Cortex of kidney (tissue), 1 donor: ENCODE measurements at regions not wholly inside any gene's neighbourhood (a gene's known extent, or its start where the extent isn't known, plus 50 kb on each side); places are given as distances from the start of the nearest gene placed in this dataset.

Source experiments
- DNase-seq: peaks from one replicate; lab custom pipeline; 2025; lab: John Stamatoyannopoulos, UW

DNA sequence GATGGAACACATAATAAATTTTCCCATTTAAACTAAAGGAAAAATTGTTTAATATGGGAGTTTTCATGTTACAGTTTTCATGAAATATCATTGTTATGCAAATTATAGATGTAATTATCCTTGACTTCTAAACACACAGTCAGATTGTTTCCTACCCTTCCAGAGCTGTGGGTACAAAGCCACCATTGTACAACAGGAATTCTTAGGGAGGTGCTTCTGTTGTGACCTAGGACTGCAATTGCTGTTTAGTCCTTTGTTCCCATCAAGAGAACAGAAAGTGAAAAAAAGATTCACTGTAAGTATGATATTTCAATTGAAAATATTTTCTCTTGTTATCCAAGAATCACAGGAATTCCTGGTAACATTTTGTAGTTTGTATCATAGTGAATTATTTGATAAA, 455.3 kb upstream of the NAALADL2 start:
- no peak for DNase-seq

- DNase-seq = no peak
These were observed 450.8 kb upstream of the NAALADL2 start for GRCh38 chr3:174408310-174408709.

GRCh38 chr3:174409086-174409743, 449.9 kb upstream of the NAALADL2 start:
- no peak for DNase-seq

GRCh38 chr3:174413062-174413912, 445.8 kb upstream of the NAALADL2 start:
- DNase-seq = no peak

- DNase-seq = no peak
These were observed 444.2 kb upstream of the NAALADL2 start for GRCh38 chr3:174414902-174415301.

GRCh38 chr3:174417573-174417972, 441.6 kb upstream of the NAALADL2 start:
- no peak for DNase-seq

DNA sequence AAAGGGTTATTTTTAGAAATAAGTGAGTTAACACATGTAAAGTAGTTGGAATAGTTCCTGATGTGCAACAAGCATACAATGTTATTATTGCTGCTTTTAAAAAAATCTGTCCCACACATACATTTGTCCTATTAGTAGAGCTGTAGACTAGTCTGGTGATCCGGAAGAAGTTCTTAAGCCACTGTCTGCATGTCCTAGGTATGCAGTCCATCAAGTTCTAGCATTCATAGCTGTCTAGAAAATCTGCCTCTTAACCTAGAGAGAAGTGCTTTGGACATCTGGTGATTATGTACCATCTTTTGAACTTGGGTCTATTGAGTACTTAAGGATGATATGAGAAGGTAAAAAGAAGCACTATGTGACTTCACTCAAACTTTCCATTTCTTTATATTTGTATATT, 439.9 kb upstream of the NAALADL2 start:
- no peak for DNase-seq

DNA sequence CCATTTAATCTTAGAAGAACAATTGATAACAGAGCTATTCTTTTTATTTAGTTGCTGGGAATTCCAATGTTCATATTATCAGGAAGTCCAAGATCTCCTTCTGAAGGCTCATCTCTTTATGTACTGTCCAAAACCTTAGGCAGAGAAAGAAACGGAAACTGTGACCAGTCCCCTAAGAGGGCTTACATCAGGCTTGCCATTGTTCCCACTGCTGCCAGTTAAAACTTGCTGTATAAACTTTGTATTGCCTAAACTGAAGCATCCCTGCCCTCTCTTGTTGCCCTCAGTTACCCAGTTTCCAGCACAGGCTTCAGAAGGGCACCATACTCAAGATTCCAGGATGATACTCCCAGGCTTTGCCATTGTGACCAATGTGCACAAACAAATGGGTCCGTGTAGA, 435.2 kb upstream of the NAALADL2 start:
- DNase-seq = no peak

GRCh38 chr3:174424656-174425055, 434.5 kb upstream of the NAALADL2 start:
- no peak for DNase-seq

GRCh38 chr3:174425422-174425821, 433.7 kb upstream of the NAALADL2 start:
- no peak for DNase-seq

- no peak for DNase-seq
These were observed 428.1 kb upstream of the NAALADL2 start for GRCh38 chr3:174430986-174431385.

DNA sequence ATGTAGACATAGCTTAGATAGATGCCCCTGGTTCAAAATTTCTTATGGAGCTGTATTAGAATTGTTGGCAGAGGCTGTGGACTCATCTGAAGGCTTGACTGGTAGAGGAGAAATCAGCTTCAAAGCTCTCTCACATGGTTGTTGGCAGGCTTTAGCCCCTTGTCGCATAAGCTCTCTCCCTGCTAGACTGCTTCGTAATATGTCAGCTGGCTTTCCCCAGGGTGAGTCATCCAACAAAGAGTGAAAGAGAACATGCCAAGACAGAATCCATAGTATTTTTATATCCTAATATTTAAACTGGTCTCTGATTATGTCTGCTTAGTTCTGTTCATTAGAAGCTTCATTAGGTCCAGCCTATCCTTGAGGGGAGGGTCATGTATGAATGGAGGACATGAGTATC, 427.4 kb upstream of the NAALADL2 start:
- DNase-seq = no peak

DNA sequence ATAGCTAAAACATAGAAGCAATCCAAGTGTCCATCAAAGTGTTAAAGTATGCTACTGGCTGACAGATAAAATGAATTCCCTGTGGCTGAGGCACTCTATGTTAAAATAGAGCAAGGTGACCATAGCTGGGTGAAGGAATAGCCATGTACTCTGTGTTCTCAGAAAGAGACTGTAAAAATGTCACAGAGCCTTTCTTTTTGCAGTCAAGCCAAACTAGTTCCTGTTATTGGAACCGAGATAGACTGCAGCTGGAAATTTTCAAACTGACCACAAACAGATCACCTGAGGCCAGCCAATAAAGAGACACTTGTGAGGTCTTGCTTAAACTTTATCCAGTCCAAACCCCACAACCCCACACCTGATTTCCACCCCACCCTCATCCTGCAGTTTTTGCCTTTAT, 422.8 kb upstream of the NAALADL2 start:
- DNase-seq = no peak

GRCh38 chr3:174438501-174439145, 420.5 kb upstream of the NAALADL2 start:
- DNase-seq = no peak

GRCh38 chr3:174439331-174440252, 419.5 kb upstream of the NAALADL2 start:
- DNase-seq = no peak

GRCh38 chr3:174440253-174440701, 418.9 kb upstream of the NAALADL2 start:
- DNase-seq = no peak

- DNase-seq = peak; percentile 79
These were observed 418.2 kb upstream of the NAALADL2 start for GRCh38 chr3:174440741-174441587.

GRCh38 chr3:174441588-174442301, 417.4 kb upstream of the NAALADL2 start:
- no peak for DNase-seq

GRCh38 chr3:174442302-174442682, 416.8 kb upstream of the NAALADL2 start:
- DNase-seq = no peak

DNA sequence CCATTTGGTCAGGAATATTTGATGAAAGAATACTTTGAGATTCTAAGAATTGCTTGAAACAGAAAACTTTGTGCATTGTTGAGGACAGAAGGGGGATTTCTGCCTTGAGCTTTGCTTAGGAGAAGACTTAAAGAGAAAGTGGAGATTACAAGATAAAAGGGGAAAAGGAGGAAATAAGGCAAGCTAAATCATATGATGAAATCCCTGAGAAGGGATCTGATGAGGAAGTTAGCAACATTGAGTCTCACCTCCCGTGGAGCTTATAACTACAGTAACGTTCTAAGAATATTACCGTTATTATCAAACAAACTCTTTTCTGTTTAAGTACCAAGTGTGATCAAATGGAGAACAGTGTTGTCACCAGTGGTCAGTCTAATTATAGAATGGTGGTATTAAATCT, 414.7 kb upstream of the NAALADL2 start:
- no peak for DNase-seq
